Vagina (tissue), 2 donors: ENCODE measurements at regions not wholly inside any gene's neighbourhood (a gene's known extent, or its start where the extent isn't known, plus 50 kb on each side); places are given as distances from the start of the nearest gene placed in this dataset.
"Not testable (repeated sequence)": the region's sequence is repeated elsewhere in the genome, so short reads cannot be mapped to it uniquely, and the experiment has no call there.

ENCODE experiments used
- POLR2A ChIP-seq, 2 donors: fragments of 450-650 bp; IDR thresholded peaks; one replicate each; pipeline ENCODE4 v1.6.1; 2017; ENCODE audit warnings: antibody characterized with exemption in 2 of 2, mild to moderate bottlenecking in 2 of 2, moderate library complexity in 2 of 2
- POLR2AphosphoS5 ChIP-seq, 2 donors: sonication (generic); formaldehyde crosslinking; IDR thresholded peaks; one replicate each; pipeline ENCODE4 v1.9.0; 2017; ENCODE audit warnings: antibody characterized with exemption in 2 of 2, mild to moderate bottlenecking in 2 of 2, low read depth in 1 of 2; ENCODE audit not compliant: insufficient read depth in 1 of 2
- TF ChIP-seq, protein P1 (sequence below), 3 experiments: fragments of 450-650 bp in 2 of 3; fragments of 200-600 bp in 1 of 3; sonication (generic) in 1 of 3; IDR thresholded peaks; one replicate each; pipeline ENCODE4 v1.5.1; 2017 to 2019; ENCODE audit warnings: antibody characterized with exemption in 3 of 3, mild to moderate bottlenecking in 2 of 3, moderate library complexity in 2 of 3

DNA sequence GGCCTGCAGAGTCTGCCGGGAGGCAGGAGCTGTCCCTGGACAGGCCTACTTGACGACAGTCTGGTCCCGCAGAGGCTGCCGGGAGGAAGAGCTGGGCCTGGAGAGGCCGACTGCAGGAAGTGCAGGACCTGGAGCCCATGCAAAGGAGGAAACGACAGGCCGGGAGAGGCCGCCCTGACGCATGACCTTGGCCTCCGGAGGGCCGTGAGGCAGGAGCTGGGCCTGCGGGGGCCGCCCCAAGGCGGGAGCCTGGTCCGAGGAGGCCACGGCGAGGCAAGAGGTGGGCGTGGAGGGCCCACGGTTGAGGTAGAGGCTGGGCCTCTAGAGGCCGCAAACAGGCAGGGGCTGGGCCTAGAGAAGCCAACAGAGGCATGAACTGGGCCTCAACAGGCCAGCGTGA is 317.3 kb downstream of the ZNF479 start:
- TF ChIP-seq, protein P1, sequence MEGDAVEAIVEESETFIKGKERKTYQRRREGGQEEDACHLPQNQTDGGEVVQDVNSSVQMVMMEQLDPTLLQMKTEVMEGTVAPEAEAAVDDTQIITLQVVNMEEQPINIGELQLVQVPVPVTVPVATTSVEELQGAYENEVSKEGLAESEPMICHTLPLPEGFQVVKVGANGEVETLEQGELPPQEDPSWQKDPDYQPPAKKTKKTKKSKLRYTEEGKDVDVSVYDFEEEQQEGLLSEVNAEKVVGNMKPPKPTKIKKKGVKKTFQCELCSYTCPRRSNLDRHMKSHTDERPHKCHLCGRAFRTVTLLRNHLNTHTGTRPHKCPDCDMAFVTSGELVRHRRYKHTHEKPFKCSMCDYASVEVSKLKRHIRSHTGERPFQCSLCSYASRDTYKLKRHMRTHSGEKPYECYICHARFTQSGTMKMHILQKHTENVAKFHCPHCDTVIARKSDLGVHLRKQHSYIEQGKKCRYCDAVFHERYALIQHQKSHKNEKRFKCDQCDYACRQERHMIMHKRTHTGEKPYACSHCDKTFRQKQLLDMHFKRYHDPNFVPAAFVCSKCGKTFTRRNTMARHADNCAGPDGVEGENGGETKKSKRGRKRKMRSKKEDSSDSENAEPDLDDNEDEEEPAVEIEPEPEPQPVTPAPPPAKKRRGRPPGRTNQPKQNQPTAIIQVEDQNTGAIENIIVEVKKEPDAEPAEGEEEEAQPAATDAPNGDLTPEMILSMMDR (IDR thresholded peaks at IDR 0.05), result not testable (repeated sequence)
- TF ChIP-seq POLR2A (IDR thresholded peaks at IDR 0.05); POLR2AphosphoS5 (IDR thresholded peaks at IDR 0.05; ENCODE audit: insufficient read depth in 1 of 2, low read depth in 1 of 2): not testable (repeated sequence)
